Activated CD8-positive, alpha-beta memory T cell treated with anti-CD3 and anti-CD28 coated beads for 1 hour (primary cell): ENCODE measurements at regions not wholly inside any gene's neighbourhood (a gene's known extent, or its start where the extent isn't known, plus 50 kb on each side); places are given as distances from the start of the nearest gene placed in this dataset.

Experiments used
- DNase-seq, 2 donors: peaks; one replicate each; pipeline ENCODE4 v3.0.0-alpha.2; 2020; ENCODE audit warnings: low read depth in 1 of 2; ENCODE audit errors: extremely low read depth in 1 of 2

- no peak for DNase-seq
These were observed 323.7 kb downstream of the ZNF621 start for GRCh38 chr3:40848421-40848820.

GRCh38 chr3:40850861-40851260 is 326.1 kb downstream of the ZNF621 start:
- no peak for DNase-seq

GRCh38 chr3:40851836-40852235 is 327.1 kb downstream of the ZNF621 start:
- DNase-seq = no peak

- DNase-seq = no peak
These were observed 328.0 kb downstream of the ZNF621 start for GRCh38 chr3:40852712-40853111.

GRCh38 chr3:40853474-40853873 is 328.7 kb downstream of the ZNF621 start:
- DNase-seq = no peak

- DNase-seq = no peak
These were observed 331.1 kb downstream of the ZNF621 start for GRCh38 chr3:40855871-40856270.

- no peak for DNase-seq
These were observed 333.8 kb downstream of the ZNF621 start for GRCh38 chr3:40858364-40859115.

GRCh38 chr3:40862946-40863345 is 336.4 kb upstream of the CTNNB1 start:
- DNase-seq = no peak

- no peak for DNase-seq
These were observed 335.0 kb upstream of the CTNNB1 start for GRCh38 chr3:40864146-40864782.

- DNase-seq = no peak
These were observed 334.4 kb upstream of the CTNNB1 start for GRCh38 chr3:40864915-40865314.

- no peak for DNase-seq
These were observed 331.5 kb upstream of the CTNNB1 start for GRCh38 chr3:40867797-40868196.

- DNase-seq = no peak
These were observed 330.3 kb upstream of the CTNNB1 start for GRCh38 chr3:40869013-40869412.

GRCh38 chr3:40869939-40870338 is 329.4 kb upstream of the CTNNB1 start:
- no peak for DNase-seq

- DNase-seq = no peak
These were observed 327.9 kb upstream of the CTNNB1 start for GRCh38 chr3:40871394-40871793.

- no peak for DNase-seq
These were observed 326.9 kb upstream of the CTNNB1 start for GRCh38 chr3:40872258-40872920.

GRCh38 chr3:40873476-40873875 is 325.8 kb upstream of the CTNNB1 start:
- no peak for DNase-seq

- no peak for DNase-seq
These were observed 325.2 kb upstream of the CTNNB1 start for GRCh38 chr3:40873934-40874699.

GRCh38 chr3:40875581-40875980 is 323.7 kb upstream of the CTNNB1 start:
- no peak for DNase-seq

- DNase-seq = no peak
These were observed 323.3 kb upstream of the CTNNB1 start for GRCh38 chr3:40876009-40876408.

- no peak for DNase-seq
These were observed 322.8 kb upstream of the CTNNB1 start for GRCh38 chr3:40876496-40876895.
